ENCODE measurements at regions not wholly inside any gene's neighbourhood (a gene's known extent, or its start where the extent isn't known, plus 50 kb on each side); places are given as distances from the start of the nearest gene placed in this dataset.
A peak's percentile ranks its signal among the peaks of the same experiment; 100 is the strongest.
"Not testable (repeated sequence)": the region's sequence is repeated elsewhere in the genome, so short reads cannot be mapped to it uniquely, and the experiment has no call there.

GRCh38 chr7:131149840-131150239 is 177.8 kb upstream of the MKLN1 start:
- H3K36me3 ChIP-seq, result no peaks in the 10 kb centered on the region
- no peak for DNase-seq (ENCODE audit: low spot score in 2 of 2)
- H3K4me3 ChIP-seq, result no peak overlapping the region
- WGBS, 2 donors, result 59 to 63% methylated on average over 4 of the region's 4 CpGs
- H3K4me1 ChIP-seq, result peaks cover 0 to 10% (median 0%) of the 10 kb centered on the region in 4 donors
- H3K27ac ChIP-seq, result peak overlapping the region in 1 of 4 donors; percentile 21
- H3K27me3 ChIP-seq, result no peaks in the 10 kb centered on the region
- no peaks in the 10 kb centered on the region for H3K9me3 ChIP-seq
- no peak for TF ChIP-seq CTCF (IDR thresholded peaks at IDR 0.05)
- no peak for TF ChIP-seq POLR2A (IDR thresholded peaks at IDR 0.05)

DNA sequence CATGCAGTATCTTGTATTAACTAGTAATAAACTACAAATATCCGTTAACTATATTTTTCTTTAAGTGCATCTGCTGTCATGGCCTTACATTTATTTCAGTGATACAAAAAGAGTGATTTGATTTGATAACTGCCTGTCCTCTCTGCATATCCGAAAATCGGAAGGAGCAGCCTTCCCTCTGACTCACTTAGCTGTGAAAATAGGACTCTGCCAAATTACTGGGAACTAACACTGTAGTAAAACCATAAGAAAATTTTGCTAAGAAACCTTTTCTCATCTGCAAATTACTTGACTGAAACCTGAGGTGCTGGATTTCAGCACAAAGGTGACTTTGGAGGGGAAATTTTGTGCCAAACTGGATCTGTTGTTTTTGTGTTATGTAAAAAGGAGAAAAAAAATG is 176.6 kb upstream of the MKLN1 start:
- H3K27me3 ChIP-seq, result no peaks in the 10 kb centered on the region
- peaks cover 0 to 10% (median 0%) of the 10 kb centered on the region in 4 donors for H3K4me1 ChIP-seq
- no peaks in the 10 kb centered on the region for H3K36me3 ChIP-seq
- no peak overlapping the region for H3K27ac ChIP-seq
- no peak for DNase-seq (ENCODE audit: low spot score in 2 of 2)
- no peak for TF ChIP-seq POLR2A (IDR thresholded peaks at IDR 0.05)
- TF ChIP-seq EP300 (IDR thresholded peaks at IDR 0.05), result no peak
- no peak for TF ChIP-seq CTCF (IDR thresholded peaks at IDR 0.05)
- no peaks in the 10 kb centered on the region for H3K9me3 ChIP-seq
- WGBS, 2 donors, result 61 to 66% methylated on average over 3 of the region's 3 CpGs
- H3K4me3 ChIP-seq, result no peak overlapping the region

GRCh38 chr7:131152766-131153165 is 174.9 kb upstream of the MKLN1 start:
- Histone ChIP-seq H3K36me3 (no peaks in the 10 kb centered on the region), H3K27me3 (no peaks in the 10 kb centered on the region), H3K4me1 (peaks cover 0 to 12% (median 0%) of the 10 kb centered on the region in 4 donors), H3K4me3 (no peak overlapping the region), H3K27ac (no peak overlapping the region), H3K9me3 (no peaks in the 10 kb centered on the region)
- no peak for DNase-seq (ENCODE audit: low spot score in 2 of 2)
- TF ChIP-seq EP300 (IDR thresholded peaks at IDR 0.05) (no peak), CTCF (IDR thresholded peaks at IDR 0.05) (no peak), POLR2A (IDR thresholded peaks at IDR 0.05) (no peak)

DNA sequence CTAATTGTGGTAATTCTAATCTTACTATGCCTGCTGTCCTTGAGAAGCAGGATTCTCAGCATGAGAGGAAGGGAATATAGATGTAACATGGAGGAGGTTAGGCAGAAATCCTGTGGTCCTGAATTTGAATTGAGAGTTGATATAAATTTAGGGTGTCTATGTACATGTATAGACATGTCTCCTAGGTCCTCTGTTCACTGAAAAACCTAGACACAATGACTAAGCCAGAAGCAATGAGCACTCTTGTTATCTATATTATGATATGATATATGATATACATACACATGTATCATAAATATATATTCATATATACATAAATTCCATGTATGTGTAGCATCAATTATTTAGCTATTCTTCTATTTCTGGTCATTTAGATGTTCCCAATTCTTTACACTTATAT is 173.3 kb upstream of the MKLN1 start:
- no peak for TF ChIP-seq EP300 (IDR thresholded peaks at IDR 0.05)
- TF ChIP-seq POLR2A (IDR thresholded peaks at IDR 0.05), result no peak
- no peak for TF ChIP-seq CTCF (IDR thresholded peaks at IDR 0.05)
- no peak overlapping the region for H3K4me3 ChIP-seq
- DNase-seq (ENCODE audit: low spot score in 2 of 2), result no peak
- peaks cover 0 to 15% (median 0%) of the 10 kb centered on the region in 4 donors for H3K4me1 ChIP-seq
- H3K27ac ChIP-seq, result no peak overlapping the region
- H3K27me3 ChIP-seq, result no peaks in the 10 kb centered on the region
- H3K36me3 ChIP-seq, result no peaks in the 10 kb centered on the region
- no peaks in the 10 kb centered on the region for H3K9me3 ChIP-seq

- no peaks in the 10 kb centered on the region for H3K36me3 ChIP-seq
- TF ChIP-seq CTCF (IDR thresholded peaks at IDR 0.05), result no peak
- peak in 1 of 2 donors; percentile 67 for TF ChIP-seq EP300 (IDR thresholded peaks at IDR 0.05)
- peak in 1 of 2 donors; percentile 70 for DNase-seq (ENCODE audit: low spot score in 2 of 2)
- H3K4me3 ChIP-seq, result no peak overlapping the region
- no peaks in the 10 kb centered on the region for H3K9me3 ChIP-seq
- 81 to 82% methylated on average over 14 of the region's 14 CpGs for WGBS, 2 donors
- H3K27me3 ChIP-seq, result no peaks in the 10 kb centered on the region
- peak overlapping the region in 1 of 4 donors; percentile 29 for H3K27ac ChIP-seq
- peaks cover 0 to 5% (median 0%) of the 10 kb centered on the region in 4 donors for H3K4me1 ChIP-seq
Observed at GRCh38 chr7:131157530-131158243, 170.0 kb upstream of the MKLN1 start.

- not testable (repeated sequence) for H3K27me3 ChIP-seq; H3K27ac ChIP-seq; H3K9me3 ChIP-seq; DNase-seq (ENCODE audit: low spot score in 2 of 2); H3K36me3 ChIP-seq; H3K4me1 ChIP-seq; H3K4me3 ChIP-seq
- WGBS, 2 donors, result 92 to 100% methylated on average over 2 of the region's 2 CpGs
Observed at GRCh38 chr7:131158244-131158636, 169.4 kb upstream of the MKLN1 start.

Data from tibial nerve (tissue), 4 donors.